ACC112 (cell line): ENCODE measurements at regions not wholly inside any gene's neighbourhood (a gene's known extent, or its start where the extent isn't known, plus 50 kb on each side); places are given as distances from the start of the nearest gene placed in this dataset.
"Not testable (repeated sequence)": the region's sequence is repeated elsewhere in the genome, so short reads cannot be mapped to it uniquely, and the experiment has no call there.

Experiments used
- H2AFZ ChIP-seq: fragments of 200-600 bp; sonication (generic); one replicate; pipeline ENCODE4 v1.6.0; 2017; ENCODE audit warnings: antibody characterized with exemption, low read length; ENCODE audit not compliant: unreplicated experiment
- H3K27ac ChIP-seq: fragments of 200-600 bp; sonication (generic); 2 replicates; pipeline ENCODE4 v1.5.1; 2014; ENCODE audit warnings: low read depth, mild to moderate bottlenecking, antibody characterized with exemption, low read length, moderate library complexity
- H3K27me3 ChIP-seq: fragments of 200-600 bp; sonication (generic); 2 replicates; pipeline ENCODE4 v1.6.1; 2014; ENCODE audit warnings: mild to moderate bottlenecking, antibody characterized with exemption, low read length, moderate library complexity, mixed read lengths; ENCODE audit not compliant: insufficient read depth
- H3K36me3 ChIP-seq: fragments of 200-600 bp; sonication (generic); 2 replicates; pipeline ENCODE4 v1.6.1; 2016; ENCODE audit warnings: mild to moderate bottlenecking, antibody characterized with exemption, low read length, moderate library complexity, mixed read lengths; ENCODE audit not compliant: insufficient read depth
- H3K4me1 ChIP-seq: fragments of 200-600 bp; sonication (generic); one replicate; pipeline ENCODE4 v1.6.1; 2016; ENCODE audit warnings: low read length, mixed read lengths; ENCODE audit not compliant: insufficient read depth, unreplicated experiment, control insufficient read depth
- H3K4me3 ChIP-seq: fragments of 200-600 bp; sonication (generic); 2 replicates; pipeline ENCODE4 v1.5.1; 2014; ENCODE audit warnings: mild to moderate bottlenecking, low read depth, low read length
- H3K79me2 ChIP-seq: fragments of 200-600 bp; sonication (generic); one replicate; pipeline ENCODE4 v1.6.0; 2016; ENCODE audit warnings: low read length; ENCODE audit not compliant: control insufficient read depth, unreplicated experiment, insufficient read depth

- Histone ChIP-seq H3K27ac (no peak overlapping the region), H3K79me2 (no peaks in the 10 kb centered on the region), H3K4me1 (no peaks in the 10 kb centered on the region), H2AFZ (no peak overlapping the region), H3K4me3 (no peak overlapping the region), H3K27me3 (no peaks in the 10 kb centered on the region), H3K36me3 (no peaks in the 10 kb centered on the region)
Measured at GRCh38 chr15:81729340-81729739, 316.5 kb downstream of the MEX3B start.

- Histone ChIP-seq H3K27me3 (no peaks in the 10 kb centered on the region), H3K27ac (no peak overlapping the region), H3K36me3 (no peaks in the 10 kb centered on the region), H3K79me2 (no peaks in the 10 kb centered on the region), H3K4me1 (no peaks in the 10 kb centered on the region), H2AFZ (no peak overlapping the region), H3K4me3 (no peak overlapping the region)
Measured at GRCh38 chr15:81728726-81729125, 317.1 kb downstream of the MEX3B start.

- no peaks in the 10 kb centered on the region for H3K36me3 ChIP-seq
- H3K27me3 ChIP-seq: no peaks in the 10 kb centered on the region
- no peaks in the 10 kb centered on the region for H3K4me1 ChIP-seq
- H2AFZ ChIP-seq: no peak overlapping the region
- H3K27ac ChIP-seq: no peak overlapping the region
- H3K4me3 ChIP-seq: no peak overlapping the region
- H3K79me2 ChIP-seq: no peaks in the 10 kb centered on the region
Measured at GRCh38 chr15:81725590-81725989, 320.2 kb downstream of the MEX3B start.

GRCh38 chr15:81724536-81724935, 321.3 kb downstream of the MEX3B start:
- no peaks in the 10 kb centered on the region for H3K4me1 ChIP-seq
- H3K79me2 ChIP-seq: no peaks in the 10 kb centered on the region
- no peaks in the 10 kb centered on the region for H3K27me3 ChIP-seq
- no peaks in the 10 kb centered on the region for H3K36me3 ChIP-seq
- H3K27ac ChIP-seq: no peak overlapping the region
- H2AFZ ChIP-seq: no peak overlapping the region
- no peak overlapping the region for H3K4me3 ChIP-seq

- Histone ChIP-seq H3K27ac (no peak overlapping the region), H3K27me3 (no peaks in the 10 kb centered on the region), H3K4me1 (no peaks in the 10 kb centered on the region), H3K4me3 (no peak overlapping the region), H3K79me2 (no peaks in the 10 kb centered on the region), H2AFZ (no peak overlapping the region), H3K36me3 (no peaks in the 10 kb centered on the region)
Measured at GRCh38 chr15:81723701-81724100, 322.1 kb downstream of the MEX3B start.

GRCh38 chr15:81723113-81723651, 322.6 kb downstream of the MEX3B start:
- H3K27me3 ChIP-seq: no peaks in the 10 kb centered on the region
- no peak overlapping the region for H3K4me3 ChIP-seq
- no peak overlapping the region for H2AFZ ChIP-seq
- no peak overlapping the region for H3K27ac ChIP-seq
- no peaks in the 10 kb centered on the region for H3K79me2 ChIP-seq
- H3K36me3 ChIP-seq: no peaks in the 10 kb centered on the region
- no peaks in the 10 kb centered on the region for H3K4me1 ChIP-seq

- not testable (repeated sequence) for H2AFZ ChIP-seq, H3K4me3 ChIP-seq, H3K79me2 ChIP-seq
Measured at GRCh38 chr15:81716468-81716867, 329.4 kb downstream of the MEX3B start.

GRCh38 chr15:81710328-81710727, 335.5 kb downstream of the MEX3B start:
- H3K79me2 ChIP-seq: no peaks in the 10 kb centered on the region
- no peaks in the 10 kb centered on the region for H3K27me3 ChIP-seq
- H2AFZ ChIP-seq: no peak overlapping the region
- no peaks in the 10 kb centered on the region for H3K4me1 ChIP-seq
- H3K4me3 ChIP-seq: no peak overlapping the region
- no peak overlapping the region for H3K27ac ChIP-seq
- no peaks in the 10 kb centered on the region for H3K36me3 ChIP-seq

More at GRCh38 chr15:81716468-81716867, 329.4 kb downstream of the MEX3B start:
- not testable (repeated sequence) for H3K4me1 ChIP-seq, H3K27me3 ChIP-seq, H3K36me3 ChIP-seq, H3K27ac ChIP-seq

GRCh38 chr15:81706816-81707346, 332.9 kb upstream of the TMC3 start:
- H3K36me3 ChIP-seq, H2AFZ ChIP-seq: not testable (repeated sequence)

GRCh38 chr15:81705727-81706126, 331.7 kb upstream of the TMC3 start:
- not testable (repeated sequence) for H3K36me3 ChIP-seq, H3K27ac ChIP-seq, H2AFZ ChIP-seq, H3K79me2 ChIP-seq, H3K4me3 ChIP-seq, H3K27me3 ChIP-seq, H3K4me1 ChIP-seq

More at GRCh38 chr15:81706816-81707346, 332.9 kb upstream of the TMC3 start:
- H3K79me2 ChIP-seq, H3K4me1 ChIP-seq, H3K27me3 ChIP-seq, H3K27ac ChIP-seq, H3K4me3 ChIP-seq: not testable (repeated sequence)

GRCh38 chr15:81686021-81686420, 312.0 kb upstream of the TMC3 start:
- H2AFZ ChIP-seq: no peak overlapping the region
- no peaks in the 10 kb centered on the region for H3K27me3 ChIP-seq
- H3K36me3 ChIP-seq: no peaks in the 10 kb centered on the region
- no peaks in the 10 kb centered on the region for H3K79me2 ChIP-seq
- no peak overlapping the region for H3K4me3 ChIP-seq
- no peak overlapping the region for H3K27ac ChIP-seq
- H3K4me1 ChIP-seq: no peaks in the 10 kb centered on the region
